Middle frontal gyrus (tissue), 1 donor: ENCODE measurements at regions not wholly inside any gene's neighbourhood (a gene's known extent, or its start where the extent isn't known, plus 50 kb on each side); places are given as distances from the start of the nearest gene placed in this dataset.
"Not testable (repeated sequence)": the region's sequence is repeated elsewhere in the genome, so short reads cannot be mapped to it uniquely, and the experiment has no call there.

Experiments
- DNase-seq: peaks from one replicate; pipeline ENCODE4 v3.0.0-alpha.2; 2015; ENCODE audit warnings: low spot score; ENCODE audit errors: extremely low spot score

DNA sequence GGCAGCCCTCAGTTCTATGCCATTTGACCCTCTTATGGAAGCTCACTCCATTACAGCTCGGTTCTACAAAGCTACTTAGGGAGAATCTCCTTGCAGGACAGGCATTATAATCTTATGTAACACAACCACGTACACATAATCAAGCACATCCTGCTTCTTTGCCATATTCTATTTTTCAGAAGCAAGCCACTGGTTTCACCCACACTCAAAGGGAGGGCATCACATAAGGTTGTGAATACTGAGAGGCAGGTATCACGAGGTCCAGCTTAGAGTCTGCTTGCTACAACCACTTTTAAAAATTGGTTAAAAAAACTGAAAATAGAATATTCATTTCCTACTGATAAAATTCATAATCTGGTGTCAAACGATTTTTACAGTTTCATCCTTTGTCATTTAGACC, 589.2 kb downstream of the SLC16A7 start:
- no peak for DNase-seq

GRCh38 chr12:60191271-60191670, 595.4 kb downstream of the SLC16A7 start:
- DNase-seq: no peak

DNA sequence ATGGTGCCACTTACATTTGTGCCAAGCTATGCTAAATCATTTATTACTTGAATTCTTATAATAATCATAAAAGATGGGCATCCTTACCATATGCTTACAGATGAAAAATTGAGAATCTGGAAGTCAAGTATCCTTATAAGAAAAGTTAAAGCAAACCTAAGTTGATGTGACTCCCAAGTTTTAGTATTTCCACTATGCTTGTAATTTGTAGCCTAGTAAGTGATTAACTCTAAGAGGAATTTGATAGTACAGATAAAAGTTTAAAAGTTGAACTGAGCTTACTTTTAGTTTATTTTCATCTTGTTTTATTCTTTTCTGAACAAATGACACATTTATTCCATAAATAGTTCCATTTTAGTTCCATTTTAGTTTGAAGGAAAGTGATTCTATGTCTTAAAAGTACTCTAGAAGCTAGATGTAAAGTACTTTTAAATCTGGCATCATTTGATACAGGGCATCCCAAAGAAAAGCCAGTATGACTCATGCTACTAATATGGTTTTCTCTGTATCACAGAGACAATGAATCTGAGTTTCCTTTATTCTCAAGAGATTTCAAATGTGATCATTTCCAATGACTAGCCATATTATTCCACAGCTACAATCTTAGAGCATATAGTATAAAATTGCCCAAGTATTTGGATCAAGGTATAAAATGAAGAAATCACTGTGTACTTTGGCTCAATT, 596.0 kb downstream of the SLC16A7 start:
- DNase-seq: no peak

GRCh38 chr12:60194678-60195077, 598.8 kb downstream of the SLC16A7 start:
- DNase-seq: no peak

DNA sequence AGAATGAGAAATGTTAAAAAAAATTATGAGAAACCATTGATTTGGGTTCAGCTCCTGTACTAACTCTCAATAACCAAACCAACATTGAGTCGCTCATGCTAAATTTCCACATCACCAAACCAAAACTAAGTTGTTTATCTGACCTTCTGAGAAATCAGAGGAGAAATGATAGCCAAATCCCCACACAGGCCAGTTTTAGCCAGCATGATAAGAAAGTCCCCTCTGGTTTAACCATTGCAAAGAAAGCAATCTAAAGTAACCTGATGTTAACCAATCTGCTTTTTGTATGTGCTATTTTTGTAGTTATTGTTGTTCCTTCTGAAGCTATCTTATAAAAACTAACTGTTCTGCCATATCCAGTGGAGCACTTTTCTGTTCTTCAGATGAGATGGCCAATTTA, 599.7 kb downstream of the SLC16A7 start:
- no peak for DNase-seq

GRCh38 chr12:60196366-60196765, 600.5 kb downstream of the SLC16A7 start:
- no peak for DNase-seq

DNA sequence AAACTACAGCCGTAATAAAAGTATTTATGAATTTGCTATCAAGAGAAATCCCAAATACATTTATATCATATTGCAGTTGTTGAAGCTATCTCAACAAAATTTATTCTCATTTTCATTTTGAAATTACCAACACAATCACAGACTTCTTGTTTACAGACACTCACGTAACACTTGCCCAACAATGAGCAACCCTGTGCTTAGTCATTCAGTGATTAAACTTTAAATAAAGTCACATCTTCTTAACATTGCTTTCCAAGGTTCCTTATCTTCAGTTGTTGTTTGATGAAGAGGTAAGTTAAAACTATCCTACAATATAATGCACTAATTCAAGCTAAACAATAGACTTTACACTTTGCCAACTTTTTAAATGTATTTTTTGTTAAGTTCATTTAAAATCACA, 601.8 kb downstream of the SLC16A7 start:
- no peak for DNase-seq

DNA sequence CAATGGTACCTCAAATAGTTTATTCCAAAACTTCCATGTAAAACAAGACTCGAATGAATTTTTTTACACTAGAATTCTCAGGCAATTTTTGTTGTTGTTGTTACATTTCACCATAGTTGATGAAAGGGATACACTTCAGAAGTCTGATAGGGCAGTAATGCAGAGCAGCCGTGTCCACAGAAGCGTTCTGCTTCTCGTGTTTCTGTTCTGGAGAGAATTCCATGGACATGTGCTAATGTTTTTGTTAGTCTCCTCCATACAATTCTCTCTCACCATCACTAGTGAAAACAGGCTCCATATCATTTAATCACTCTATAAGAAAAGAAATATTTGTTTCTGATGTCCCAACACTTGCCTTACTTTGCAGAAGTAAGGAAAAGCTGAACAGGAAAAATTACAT, 606.1 kb downstream of the SLC16A7 start:
- DNase-seq: no peak

- no peak for DNase-seq
Observed at GRCh38 chr12:60205500-60205899, 609.7 kb downstream of the SLC16A7 start.

- DNase-seq: no peak
Observed at GRCh38 chr12:60209521-60209920, 613.7 kb downstream of the SLC16A7 start.

GRCh38 chr12:60209933-60210332, 614.1 kb downstream of the SLC16A7 start:
- no peak for DNase-seq

DNA sequence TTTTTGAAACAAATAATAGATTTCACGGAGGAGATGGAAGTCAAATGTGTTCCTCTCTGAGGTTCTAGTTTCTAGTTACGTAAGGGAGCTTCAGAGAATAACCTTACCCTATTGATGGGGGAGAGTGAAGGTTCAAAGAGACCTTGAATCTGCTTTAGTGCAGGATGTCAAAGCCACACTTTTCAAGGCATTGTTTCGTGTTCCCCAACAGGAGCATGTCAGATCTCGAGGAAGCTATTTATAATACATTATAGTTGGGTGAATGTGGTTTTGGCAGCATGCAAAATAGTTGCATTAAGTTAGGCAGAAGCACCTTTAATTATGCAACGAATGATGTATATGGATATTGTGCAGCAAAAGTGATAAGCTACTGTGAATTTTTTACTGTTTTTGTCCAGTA, 614.9 kb downstream of the SLC16A7 start:
- no peak for DNase-seq

- DNase-seq: no peak
Observed at GRCh38 chr12:60211244-60211643, 615.4 kb downstream of the SLC16A7 start.

DNA sequence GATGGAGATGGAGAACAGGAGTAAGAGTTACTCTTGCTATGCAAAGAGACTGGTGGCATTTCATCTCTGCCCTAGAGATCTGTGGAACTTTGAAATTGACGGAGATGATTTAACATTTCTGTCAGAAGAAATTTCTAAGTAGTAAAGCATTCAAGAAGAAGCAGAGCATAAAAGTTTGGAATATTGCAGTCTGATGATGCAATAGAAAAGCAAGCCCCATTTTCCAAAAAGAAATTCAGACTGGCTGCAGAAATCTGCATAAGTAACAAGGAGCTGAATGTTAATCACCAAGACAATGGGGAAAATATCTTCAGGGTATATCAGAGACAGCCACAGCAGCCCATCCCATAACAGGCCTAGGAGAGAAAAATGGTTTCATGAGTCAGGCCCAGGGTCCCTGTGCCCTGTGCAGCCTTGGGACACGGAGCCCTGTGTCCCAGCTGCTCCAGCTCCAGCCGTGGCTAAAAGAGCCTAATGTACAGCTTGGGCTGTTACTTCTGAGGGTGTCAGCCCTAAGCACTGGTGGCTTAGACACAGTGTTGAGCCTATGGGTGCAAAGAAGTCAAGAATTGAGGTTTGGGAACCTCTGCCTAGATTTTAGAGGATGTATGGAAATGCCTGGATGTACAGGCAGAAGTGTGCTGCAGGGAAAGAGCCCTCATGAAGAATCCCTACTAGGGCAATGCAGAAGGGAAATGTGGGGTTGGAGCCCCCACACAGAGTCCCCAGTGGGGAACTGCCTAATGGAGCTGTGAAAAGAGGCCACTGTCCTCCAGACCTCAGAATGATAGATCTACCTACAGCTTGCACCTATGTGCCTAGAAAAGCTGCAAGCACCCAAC, 616.6 kb downstream of the SLC16A7 start:
- no peak for DNase-seq

- DNase-seq: not testable (repeated sequence)
Observed at GRCh38 chr12:60213272-60213671, 617.4 kb downstream of the SLC16A7 start.

DNA sequence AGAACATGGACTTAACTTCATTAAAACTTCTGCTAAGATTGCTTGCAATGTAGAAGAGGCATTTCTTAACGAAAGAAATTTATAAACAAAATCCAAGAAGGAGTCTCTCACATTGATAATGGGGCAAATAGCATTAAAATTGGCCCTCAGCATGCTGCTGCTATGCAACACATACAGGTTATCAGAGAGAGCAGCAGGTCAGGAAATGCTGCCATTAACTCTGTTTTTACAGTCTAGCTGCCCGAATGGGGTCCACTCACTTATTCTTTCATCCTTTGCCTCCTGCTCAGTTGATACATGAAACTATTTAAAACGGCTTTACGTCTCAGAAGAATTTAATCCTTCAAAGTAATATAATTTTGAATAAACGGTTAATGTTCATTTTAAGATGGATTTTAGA, 620.4 kb downstream of the SLC16A7 start:
- no peak for DNase-seq

DNA sequence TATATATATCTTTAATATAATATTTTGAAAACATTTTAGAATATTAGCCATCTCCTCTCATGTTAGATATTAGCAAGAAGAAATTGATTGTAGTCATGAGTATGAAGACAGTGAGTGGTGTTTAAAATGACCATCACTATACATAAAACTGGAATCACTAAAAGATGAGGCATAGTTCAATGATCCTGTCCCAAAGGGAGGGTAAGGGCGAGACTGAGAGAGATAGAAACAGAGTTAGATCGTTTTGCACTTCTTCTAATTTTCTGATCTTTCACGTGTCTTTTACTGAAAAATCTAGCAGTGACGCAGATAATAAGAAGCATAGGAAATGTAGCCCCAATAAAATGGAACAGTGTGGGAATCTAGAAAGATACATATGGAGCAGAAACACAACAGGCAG, 627.4 kb downstream of the SLC16A7 start:
- no peak for DNase-seq

DNA sequence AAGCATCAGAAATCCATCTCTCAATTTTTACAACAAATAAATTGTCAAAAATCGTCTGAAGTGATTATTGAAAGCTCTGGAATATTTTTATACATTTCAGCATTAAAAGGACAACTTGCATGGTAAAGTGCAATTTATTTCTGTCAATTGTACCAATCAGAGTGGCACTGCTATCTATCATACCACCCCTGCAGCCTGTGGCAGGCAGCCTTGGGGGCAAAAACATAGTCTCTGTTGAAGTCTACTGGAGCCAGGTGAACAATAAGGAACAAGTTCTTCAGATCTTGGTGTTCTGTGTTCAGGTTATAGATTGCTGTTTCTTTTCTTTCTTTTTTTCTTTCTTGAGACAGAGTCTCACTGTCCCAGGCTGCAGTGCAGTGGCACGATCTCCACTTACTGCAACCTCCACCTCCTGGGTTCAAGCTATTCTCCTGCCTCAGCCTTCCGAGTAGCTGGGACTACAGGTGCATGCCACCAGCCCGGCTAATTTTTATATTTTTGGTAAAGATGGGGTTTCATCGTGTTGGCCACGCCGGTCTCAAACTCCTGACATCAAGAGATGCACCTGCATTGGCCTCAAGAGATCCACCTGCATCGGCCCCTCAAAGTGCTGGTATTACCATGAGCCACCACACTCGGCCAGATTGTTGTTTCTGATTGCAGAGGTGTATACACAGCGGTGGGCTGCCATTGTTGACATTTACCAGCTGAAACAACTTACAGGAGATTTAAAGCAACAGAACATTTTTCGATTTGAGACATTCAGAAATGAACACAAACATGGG, 629.6 kb downstream of the SLC16A7 start:
- DNase-seq: no peak

- no peak for DNase-seq
Observed at GRCh38 chr12:60227916-60228315, 632.1 kb downstream of the SLC16A7 start.

DNA sequence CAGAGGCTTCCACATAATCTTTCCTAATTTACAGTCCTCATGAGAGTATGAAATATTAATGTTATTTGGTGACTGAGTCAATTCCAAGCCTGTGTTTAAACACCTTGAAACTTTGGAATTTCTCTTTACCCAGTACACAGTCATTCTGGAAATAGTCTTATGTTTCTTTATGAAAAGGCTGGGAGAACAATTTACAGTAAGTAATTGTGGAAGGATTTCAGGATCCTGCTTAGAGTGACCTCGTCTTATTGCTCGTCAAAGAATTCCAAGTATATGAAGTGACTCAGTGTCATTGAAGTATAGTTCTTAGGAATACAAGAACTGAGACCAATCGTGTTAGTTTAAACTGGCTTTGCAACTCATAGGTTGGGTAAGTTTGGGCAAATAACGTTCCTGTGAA, 634.2 kb downstream of the SLC16A7 start:
- no peak for DNase-seq

DNA sequence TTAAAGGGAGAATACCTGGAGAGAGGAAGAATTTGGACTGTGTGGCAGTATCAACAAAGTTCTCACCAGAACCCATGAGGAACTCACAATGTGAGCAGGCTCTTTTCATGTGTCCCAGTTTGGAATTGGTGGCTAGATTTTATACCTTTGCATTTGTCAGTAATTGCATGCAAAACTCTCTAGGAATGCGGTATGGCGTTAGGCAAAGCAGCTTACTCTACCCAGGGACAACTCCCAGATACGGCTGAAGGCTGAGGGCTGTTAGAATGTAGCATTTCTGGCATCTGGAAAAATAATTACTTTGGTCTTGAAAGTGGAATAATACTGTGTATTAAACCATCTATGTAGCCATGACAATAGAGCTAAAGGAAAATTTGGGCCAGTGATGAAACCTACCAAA, 635.5 kb downstream of the SLC16A7 start:
- DNase-seq: no peak
